SIG-M5 treated with dmso at 0.1 percent for 504 hours (cell line): ENCODE measurements at regions not wholly inside any gene's neighbourhood (a gene's known extent, or its start where the extent isn't known, plus 50 kb on each side); places are given as distances from the start of the nearest gene placed in this dataset.
"Not testable (repeated sequence)": the region's sequence is repeated elsewhere in the genome, so short reads cannot be mapped to it uniquely, and the experiment has no call there.

ENCODE experiments used
- DNase-seq: peaks from one replicate; lab custom pipeline; 2025; ENCODE audit not compliant: unreplicated experiment; lab: John Stamatoyannopoulos, UW

DNA sequence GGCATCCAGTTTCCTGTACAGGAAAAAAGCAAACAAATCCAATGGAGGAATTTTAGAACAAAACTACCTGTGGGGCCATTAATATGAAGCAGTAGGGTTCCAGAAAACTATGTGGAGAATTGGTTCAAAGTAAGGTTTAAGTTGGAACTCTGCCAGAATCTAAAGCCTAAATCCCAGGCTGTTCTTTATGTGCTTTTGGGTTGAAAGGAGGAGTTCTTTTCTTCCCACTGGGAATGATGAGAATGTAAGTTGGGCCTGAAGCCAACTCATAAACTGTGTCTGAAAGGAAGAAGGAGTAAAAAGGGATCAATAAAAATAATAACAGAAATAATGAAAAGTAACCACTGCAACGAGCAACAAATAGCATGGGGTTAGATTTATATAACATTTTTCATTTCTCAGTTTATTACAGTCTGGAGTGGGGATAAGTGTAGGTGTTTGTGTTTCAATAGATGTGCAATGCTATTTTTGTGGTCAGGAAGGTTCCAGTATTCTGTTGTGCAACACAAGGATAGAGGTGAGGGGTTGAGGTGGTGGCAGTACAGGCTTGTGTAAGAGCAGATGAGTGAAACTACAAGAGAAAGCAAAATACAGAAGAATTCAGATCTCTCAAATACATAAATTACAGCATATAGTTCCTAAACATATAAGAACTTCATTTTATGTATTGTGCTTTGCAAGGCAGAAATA lies 373.6 kb downstream of the EMP1 start:
- DNase-seq = no peak

DNA sequence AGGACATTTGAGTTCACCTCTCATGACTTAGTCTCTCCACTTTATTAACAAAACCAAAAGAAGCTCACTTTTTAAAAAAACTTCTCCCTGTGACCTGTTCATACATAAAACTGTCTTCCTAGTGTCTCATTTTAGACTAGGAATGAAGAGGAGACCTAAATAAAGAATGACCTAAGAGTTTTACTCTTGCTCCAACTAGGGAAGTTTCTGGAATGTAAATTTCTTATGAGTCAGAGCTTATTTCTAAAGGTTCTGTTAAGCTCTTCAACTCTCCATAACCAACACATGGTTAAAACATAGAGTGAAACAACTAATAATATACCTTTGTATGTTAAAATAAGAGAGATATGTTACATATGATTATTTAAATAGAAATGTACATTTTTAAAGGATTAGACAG lies 369.8 kb downstream of the EMP1 start:
- no peak for DNase-seq

DNA sequence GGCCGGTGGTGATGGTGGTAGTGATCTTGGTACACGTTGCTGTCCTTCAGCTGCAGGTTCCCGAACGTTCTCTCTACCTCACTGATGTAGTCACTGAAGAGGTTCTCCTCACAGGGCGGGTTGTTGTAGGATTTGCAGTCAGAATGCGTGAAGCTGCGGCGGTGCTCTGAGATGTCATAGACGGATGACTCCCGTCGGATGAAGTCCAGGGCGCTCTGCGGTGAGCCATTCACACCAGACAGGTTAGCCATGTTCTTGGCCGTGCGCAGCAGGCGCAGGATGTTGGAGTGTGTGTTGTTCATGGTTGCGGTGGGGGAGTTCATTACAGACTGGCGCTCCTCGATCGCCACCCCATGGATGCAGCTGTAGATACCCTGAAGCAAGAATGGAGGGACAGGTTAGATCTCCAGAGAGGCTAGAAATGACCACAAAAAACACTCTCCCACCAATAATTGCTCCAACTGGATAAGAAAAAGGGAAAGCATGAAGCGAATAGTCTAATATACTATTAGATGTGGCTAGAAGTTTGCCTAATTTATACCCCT lies 367.8 kb downstream of the EMP1 start:
- no peak for DNase-seq

DNA sequence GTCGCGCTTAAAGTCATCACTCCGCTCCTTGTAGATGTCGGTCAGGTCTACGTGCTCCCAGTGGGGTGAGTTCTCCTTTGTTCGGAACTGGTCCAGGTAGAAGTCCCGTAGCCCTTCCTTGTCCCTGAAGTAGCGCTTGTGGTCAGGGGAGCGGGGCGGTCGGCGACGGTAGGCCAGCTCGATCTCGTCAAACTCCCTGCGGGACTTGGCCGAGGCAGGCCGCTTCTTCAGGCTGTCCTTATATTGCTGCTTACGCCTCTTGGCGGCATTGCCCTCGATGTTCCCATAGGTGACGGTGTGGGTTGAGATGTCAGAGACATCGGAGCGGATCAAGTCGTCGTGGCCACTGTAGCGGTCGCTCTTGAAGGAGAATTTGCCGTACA lies 367.2 kb downstream of the EMP1 start:
- no peak for DNase-seq

DNA sequence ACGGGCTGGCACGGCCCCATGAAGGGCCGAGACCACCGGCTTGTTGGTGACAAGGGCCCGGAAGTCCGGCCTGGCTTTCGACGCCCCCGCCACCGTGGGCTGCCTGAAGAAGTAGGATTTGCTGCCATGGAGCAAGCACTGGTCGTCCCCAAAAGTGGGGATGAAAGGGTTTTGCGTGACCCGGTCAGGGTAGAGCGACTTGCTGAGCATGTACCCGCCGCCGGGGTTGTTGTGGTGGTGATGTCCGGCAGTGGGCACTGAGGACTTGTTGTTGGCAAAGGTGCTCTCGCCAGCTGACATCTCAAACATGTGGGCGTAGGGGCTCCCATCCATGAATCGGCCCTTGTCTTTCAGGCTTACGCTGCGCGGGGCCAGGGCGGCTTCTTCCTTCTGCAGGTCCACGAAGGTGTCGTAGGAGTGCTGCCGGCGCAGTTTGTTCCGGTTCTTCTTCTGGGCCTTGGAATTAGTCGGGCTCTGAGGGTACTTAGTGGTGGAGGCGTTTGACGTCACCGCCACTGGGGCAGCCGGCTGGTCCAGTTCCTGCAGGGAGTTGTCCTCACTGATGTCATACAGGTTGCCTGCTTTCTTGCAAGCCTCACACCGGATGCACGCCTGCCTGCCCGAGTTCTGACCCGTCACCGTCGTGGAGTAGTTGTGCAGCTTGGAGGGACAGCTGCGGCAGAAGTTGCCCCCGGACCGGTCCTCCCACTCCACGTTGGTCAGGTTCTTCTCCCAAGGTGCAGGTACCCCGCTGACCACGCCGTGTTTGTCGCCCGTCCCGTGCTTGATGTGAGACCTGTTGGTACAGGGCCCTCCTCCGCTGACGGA lies 366.6 kb downstream of the EMP1 start:
- no peak for DNase-seq

DNA sequence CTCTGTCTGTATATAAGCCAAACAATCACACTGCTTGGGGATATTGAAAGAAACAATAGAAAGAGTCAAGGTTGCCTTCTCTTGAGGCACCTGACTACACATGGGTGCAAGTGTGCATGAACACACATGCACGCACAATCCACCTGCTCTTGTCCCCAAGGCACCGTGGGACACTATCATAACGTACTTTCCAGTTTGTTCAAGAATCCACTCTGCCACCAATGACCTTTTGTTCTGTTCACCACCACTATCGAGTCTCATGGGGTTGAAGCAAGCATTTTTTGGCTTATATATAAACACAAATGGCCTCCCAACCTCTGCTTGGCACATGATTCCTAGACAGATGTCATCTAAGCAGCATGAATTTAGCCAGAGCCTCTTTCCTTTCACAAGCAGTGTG lies 365.4 kb downstream of the EMP1 start:
- no peak for DNase-seq

DNA sequence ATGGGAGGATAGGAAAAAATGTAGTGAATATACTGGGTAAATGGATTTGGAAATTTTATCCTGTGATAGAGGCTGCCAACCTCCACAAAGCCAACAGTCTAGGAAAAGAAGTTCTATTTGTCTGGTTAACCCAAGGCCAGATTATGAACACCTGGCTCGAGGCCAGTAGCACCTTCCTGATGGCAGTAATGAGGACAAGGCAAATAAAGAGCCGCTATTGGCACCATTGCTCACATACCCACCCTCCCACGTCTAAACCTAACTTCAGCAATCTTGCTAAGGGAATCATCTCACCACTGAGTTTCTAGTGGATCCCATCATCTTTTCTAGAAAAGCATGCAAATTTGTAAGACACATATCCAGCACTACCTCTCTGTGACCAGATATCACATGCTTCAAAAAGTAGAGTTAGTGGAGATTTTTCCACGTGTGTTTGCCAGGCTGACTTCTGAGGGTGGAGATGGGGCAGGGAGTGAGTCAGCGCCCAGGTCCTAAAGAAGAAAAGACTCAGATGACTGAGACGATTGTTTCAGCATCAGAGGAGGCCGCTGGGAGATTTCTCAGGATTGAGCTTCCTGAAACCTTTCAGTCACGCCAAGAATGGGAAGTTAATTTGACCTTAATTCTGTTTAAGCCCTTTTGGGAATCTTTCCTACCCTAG lies 362.9 kb downstream of the EMP1 start:
- no peak for DNase-seq

DNA sequence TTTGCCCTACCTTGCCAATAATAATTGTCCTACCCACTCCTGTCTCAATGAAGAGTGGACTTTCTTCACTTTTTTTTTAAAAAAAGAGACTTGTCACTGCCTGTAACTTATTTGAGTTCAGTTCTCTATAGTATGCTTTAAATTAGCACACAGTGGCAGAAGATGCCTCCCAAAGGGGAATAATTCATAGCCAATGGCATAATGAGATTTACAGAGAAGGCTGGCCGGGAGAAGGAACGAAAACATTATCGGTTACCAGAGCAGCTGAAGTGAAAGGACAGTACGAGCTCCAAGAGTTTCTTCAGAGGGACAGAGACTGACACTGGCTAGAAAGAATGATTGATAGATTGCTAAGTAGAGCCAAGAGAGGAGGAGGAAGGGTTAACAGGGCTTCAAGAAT lies 356.3 kb downstream of the EMP1 start:
- DNase-seq = no peak

DNA sequence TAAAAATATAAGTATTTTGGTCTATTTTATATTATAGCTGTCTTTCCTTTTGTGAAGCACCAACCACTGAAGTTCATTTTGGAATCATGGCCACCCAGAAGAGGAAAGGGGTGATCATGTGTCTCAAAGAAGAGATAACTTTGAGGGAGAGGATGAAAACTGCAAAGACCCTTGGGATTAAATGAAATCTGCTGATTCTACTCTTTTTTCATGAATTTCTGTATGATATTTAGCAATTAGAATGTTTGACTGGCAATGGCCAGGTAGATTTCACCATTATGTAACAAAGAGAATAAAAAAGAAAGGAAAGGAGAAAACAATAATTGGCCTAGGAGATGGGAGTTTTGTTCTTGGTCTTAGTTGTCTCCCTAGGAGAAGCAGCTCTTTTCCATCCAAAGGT lies 350.8 kb downstream of the EMP1 start:
- DNase-seq = no peak

DNA sequence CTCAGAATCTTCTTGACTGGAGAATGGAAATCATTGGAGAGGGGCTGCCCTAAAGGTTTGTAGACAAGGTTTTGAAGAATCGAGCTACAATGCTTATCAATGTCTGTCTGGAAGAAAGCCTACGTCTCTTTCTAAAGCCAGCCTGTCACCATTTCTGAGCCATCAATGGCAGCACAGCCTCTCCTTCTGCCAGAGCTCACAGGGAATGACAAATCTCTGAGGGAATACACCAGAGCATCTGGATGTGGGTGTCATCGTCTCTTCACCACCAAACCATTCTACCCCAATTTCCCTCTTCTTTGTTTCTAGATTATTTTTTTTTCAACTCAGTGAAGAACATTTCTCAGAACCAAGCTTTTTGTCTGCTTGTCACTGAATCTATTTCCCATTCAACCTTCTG lies 349.7 kb downstream of the EMP1 start:
- no peak for DNase-seq

DNA sequence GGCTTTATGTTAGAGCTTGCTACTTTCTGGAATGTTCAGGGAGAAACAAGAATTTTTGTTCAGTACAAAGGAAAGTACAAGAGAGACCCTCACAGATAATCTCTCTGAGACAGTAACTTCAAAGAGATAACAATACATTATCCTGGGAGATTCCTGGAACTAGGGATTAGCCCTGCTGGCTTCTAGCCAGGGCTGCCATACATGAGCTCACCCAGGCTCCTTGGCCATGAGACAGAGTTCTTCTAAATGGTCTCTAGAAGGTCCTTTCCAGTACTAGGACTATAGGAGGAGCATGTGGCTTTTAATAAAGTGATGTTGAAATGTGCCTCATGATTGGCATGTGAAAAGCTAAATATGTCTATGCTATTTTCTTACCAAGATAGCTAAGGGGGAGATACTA lies 342.5 kb downstream of the EMP1 start:
- DNase-seq = no peak

DNA sequence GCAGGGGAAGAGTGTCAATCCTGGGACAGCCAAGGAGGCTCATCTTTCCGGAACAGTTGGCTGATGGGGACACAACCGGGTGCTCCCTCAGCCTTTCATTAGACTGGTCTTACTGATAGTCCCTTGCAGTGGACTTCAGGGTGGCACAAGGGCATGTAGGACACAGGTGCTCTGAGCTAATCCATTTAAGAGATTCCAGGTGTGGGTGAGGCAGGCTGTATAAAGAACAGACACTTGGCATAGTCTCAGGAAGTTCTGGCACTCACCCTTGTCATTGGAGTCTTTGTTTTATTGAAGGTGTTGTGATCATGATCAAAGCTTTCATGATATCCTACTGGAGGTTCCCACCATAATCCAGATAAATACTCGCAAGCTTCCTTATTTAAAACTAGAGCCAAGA lies 341.6 kb downstream of the EMP1 start:
- DNase-seq = no peak

DNA sequence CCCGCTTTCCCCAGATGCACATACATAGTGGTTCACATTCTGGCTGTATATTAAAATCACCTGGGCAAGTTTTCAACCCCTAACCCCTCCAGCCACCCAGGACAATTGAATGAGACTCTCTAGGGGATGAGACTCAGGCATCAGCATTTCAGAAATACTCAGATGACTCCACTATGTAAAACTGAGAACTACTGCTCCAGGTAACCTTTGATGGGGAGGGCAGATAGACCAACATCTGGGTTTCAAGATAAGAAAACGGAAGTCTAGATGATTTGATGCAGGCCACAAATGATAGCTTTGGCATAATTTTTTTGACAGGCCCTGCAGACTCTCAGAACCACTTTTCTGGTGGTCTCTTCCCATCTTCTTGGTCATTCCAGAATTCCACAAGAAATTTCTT lies 341.1 kb downstream of the EMP1 start:
- DNase-seq = no peak

DNA sequence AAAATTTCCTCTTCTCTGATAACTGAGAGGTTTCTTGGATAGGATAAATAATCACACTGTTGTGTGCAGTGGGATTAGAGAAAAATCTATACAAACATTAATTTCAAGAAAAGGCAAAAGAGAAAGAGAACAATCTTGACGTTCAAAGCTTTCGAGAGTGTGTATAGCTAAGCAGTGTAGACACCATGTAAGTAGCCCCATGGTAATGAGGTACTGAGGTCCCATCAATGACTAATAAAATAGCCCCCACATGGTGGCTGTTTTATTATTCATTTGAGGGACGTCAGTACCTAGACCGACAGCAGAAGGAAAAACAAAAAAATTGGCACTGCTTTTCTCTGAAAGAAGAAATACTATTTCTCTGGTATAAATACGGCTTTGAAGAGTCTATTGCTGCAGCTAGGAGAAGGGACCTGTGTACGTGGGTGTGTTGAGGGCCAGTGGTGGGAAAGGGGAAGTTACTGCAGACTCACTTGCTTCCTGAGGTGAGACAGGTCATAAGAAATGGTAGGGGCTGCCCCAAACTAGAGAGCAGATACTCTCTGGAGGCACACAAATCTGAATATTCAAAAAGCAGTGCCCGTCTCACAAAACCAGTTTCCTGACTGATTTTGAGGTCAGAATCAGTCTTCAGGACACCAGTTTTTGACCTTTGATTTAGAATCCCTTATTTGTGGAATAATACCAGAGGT lies 339.8 kb downstream of the EMP1 start:
- no peak for DNase-seq

DNA sequence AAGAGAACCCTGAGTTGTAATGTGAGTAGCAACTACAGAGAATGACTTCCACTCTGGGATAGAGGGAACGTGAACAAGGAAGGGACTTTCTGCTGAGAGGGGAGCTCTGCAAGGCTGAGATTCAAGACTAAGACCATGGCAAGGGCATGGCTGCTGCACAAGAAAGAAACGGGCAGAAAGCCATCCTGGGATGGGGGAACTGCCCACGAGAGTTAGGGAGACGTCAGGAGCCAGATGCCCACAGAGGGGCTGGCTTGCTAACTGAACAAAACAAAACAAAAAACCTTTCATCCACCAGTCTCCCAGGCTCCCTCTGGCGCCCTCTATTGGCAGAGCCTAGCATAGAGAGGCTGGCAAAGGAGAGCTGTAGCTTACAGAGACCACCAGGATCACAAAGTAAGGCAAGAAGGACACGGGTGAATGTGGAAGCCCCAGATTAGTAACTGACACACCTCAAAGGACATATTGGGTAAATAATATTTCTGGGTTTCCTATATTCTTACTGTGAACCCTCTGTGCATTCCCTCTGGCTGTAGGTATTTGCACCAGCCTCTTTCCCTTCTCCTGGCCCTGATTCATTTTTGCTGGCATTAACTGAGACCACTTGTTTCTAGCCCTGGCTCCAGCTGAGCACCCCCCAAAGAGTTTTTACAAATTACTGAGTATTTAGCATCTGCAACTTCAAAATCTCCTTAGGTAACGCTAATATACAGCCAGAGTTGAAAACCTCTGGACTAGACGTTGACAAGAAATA lies 338.3 kb downstream of the EMP1 start:
- peak; percentile 15 for DNase-seq

DNA sequence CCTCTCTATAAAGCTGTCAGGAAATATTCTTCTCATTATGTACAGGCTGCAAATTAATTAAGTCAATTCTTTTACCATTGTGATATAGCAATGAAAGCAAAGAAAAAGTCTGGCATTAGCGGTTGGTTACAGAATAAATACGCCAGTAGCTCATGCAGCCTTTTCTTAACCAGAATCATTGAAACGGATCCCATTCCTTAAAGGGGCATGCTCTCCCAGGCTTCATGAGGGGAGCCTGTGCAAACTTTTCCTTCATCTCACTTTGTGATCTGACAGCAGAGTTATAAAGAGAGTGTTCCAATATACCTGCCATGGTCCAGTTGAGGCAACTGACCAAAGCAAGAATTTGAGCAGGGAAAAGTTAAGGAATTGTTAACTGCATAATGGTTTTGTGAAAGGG lies 337.7 kb downstream of the EMP1 start:
- DNase-seq = no peak

DNA sequence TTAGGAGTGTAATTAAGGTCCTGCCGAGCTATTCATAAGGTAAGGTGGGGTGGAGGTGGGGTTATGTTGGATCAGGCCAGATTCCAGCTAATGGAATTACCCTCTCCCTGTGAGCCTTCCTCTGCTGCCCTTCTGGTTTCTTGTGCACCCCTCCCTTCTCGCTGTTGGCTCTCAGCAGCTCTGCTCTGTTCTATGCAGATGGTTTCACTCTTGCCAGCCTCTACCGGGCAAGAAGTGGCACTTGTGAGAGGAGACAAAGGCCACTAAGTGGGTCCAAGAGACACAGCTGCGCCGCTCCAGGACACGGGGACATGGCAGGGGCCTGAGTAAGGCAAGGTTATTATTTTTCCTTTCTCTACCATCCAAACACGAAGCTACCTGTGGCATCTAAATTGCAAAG lies 334.4 kb downstream of the EMP1 start:
- DNase-seq = no peak

DNA sequence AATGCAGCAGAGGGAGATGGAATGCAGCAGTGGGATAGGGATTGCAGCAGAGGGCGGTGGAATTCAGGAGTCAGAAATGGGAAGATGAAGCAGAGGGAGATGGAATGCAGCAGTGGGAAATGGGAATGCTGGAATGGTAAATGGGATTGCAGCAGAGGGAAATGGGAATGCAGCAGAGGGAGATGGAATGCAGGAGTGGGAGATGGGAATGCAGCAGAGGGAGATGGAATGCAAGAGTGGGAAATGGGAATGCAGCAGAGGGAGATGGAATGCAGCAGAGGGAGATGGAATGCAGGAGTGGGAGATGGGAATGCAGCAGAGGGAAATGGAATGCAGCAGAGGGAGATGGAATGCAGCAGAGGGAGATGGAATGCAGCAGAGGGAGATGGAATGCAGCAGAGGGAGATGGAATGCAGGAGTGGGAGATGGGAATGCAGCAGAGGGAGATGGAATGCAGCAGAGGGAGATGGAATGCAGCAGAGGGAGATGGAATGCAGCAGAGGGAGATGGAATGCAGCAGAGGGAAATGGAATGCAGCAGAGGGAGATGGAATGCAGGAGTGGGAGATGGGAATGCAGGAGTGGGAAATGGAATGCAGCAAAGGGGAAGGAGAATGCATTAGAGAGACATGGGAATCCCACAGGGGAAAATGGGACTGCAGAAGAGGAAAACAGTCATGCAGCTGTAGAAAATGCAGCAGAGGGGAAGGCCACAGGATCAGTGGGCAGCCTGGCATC lies 329.8 kb downstream of the EMP1 start:
- DNase-seq = not testable (repeated sequence)

DNA sequence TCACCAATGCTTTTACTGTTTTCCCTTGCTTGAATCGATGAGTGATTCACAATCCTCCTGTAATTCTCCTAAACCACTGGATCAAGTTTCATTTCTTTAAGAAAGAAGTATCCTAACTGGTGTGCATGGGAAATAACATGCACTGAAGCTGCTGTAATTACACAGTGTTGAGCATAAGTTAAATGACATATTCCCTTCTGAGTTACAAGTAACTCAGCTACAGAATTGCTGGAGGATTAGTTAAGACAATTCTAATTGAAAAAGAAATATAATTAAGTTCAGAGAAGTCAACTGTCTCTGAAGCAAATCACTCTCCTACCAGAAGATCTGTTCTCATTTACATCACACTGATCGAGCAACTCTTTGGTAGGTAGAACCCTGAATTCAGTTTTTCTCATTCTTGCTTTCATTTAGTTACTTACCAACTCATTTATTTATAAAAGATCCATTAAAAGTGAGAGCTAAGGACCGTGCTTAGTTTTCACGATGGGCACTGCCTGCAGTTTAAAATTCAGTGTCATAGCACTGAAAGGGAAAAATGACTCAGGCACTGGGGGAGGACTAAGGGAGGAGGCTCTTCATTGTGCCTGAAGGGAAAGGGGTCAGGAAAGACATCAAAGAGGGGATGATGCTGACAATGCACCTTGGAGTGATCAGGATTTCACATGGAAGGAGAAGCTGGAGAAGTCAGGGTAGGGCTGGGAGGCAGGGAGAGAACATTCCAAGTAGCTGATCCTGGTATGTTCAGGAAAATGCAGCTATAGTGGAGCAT lies 327.2 kb downstream of the EMP1 start:
- DNase-seq = no peak
